Suprapubic skin (tissue), 4 donors: ENCODE measurements at regions not wholly inside any gene's neighbourhood (a gene's known extent, or its start where the extent isn't known, plus 50 kb on each side); places are given as distances from the start of the nearest gene placed in this dataset.

ENCODE experiments used
- DNase-seq, 2 donors: peaks; one replicate each; pipeline ENCODE4 v3.0.0-alpha.2; 2019; ENCODE audit warnings: low spot score in 2 of 2
- H3K27ac ChIP-seq: fragments of 200-600 bp; sonication (generic); one replicate; pipeline ENCODE4 v1.5.1; 2019
- H3K27me3 ChIP-seq: fragments of 200-600 bp; sonication (generic); one replicate; pipeline ENCODE4 v1.5.1; 2019
- H3K36me3 ChIP-seq: fragments of 200-600 bp; sonication (generic); one replicate; pipeline ENCODE4 v1.5.1; 2019
- H3K4me1 ChIP-seq: fragments of 200-600 bp; sonication (generic); one replicate; pipeline ENCODE4 v1.5.1; 2019
- H3K4me3 ChIP-seq: fragments of 200-600 bp; sonication (generic); one replicate; pipeline ENCODE4 v1.5.1; 2019; ENCODE audit warnings: mild to moderate bottlenecking
- H3K9me3 ChIP-seq: fragments of 200-600 bp; sonication (generic); one replicate; pipeline ENCODE4 v1.5.1; 2019
- CTCF ChIP-seq, 2 donors: fragments of 200-600 bp in 1 of 2; fragments of 450-650 bp in 1 of 2; sonication (generic) in 1 of 2; IDR thresholded peaks; one replicate each; pipeline ENCODE4 v1.5.1; 2016 to 2019; ENCODE audit warnings: antibody characterized with exemption in 2 of 2, mild to moderate bottlenecking in 1 of 2, moderate library complexity in 1 of 2
- EP300 ChIP-seq: sonication (generic); formaldehyde crosslinking; IDR thresholded peaks from one replicate; pipeline ENCODE4 v1.6.1; 2017; ENCODE audit warnings: antibody characterized with exemption
- POLR2A ChIP-seq, 2 donors: fragments of 450-650 bp; IDR thresholded peaks; one replicate each; pipeline ENCODE4 v1.6.1; 2017; ENCODE audit warnings: antibody characterized with exemption in 2 of 2, mild to moderate bottlenecking in 2 of 2, moderate library complexity in 2 of 2
- POLR2AphosphoS5 ChIP-seq, 3 donors: sonication (generic); formaldehyde crosslinking; IDR thresholded peaks; one replicate each; pipeline ENCODE4 v1.6.1; 2017; ENCODE audit warnings: antibody characterized with exemption in 3 of 3
- WGBS: methylation state at CpG from one replicate; pipeline ENCODE4 v1.1.5; 2018; 5-methylcytosine and 5-hydroxymethylcytosine counted together

GRCh38 chr6:49087369-49087768, 375.7 kb downstream of the MMUT start:
- Histone ChIP-seq H3K4me1 (no peaks in the 10 kb centered on the region), H3K36me3 (no peaks in the 10 kb centered on the region), H3K27me3 (no peaks in the 10 kb centered on the region), H3K4me3 (no peak overlapping the region), H3K27ac (no peak overlapping the region), H3K9me3 (no peaks in the 10 kb centered on the region)
- TF ChIP-seq CTCF (IDR thresholded peaks at IDR 0.05) (no peak), POLR2AphosphoS5 (IDR thresholded peaks at IDR 0.05) (no peak), EP300 (no peak), POLR2A (IDR thresholded peaks at IDR 0.05) (no peak)
- 52% methylated on average over 3 of the region's 3 CpGs for WGBS
- DNase-seq, result no peak

DNA sequence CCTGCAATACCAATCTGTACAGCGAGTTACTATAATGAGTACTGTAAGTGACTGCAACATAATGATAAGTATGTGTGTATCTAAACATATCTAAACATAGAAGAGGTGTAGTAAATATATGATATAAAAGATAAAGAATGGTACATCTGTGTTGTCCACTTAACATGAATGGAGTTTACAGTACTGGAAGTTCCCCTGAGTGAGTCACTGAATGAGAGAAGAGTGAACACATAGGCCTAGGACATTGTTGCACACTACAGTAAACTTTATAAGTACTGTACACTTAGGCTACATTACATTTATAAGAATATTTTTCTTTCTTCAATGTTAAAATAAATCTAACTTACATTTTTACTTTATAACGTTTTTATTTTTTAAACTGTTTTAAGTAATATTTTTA, 380.4 kb downstream of the MMUT start:
- H3K4me3 ChIP-seq, result no peak overlapping the region
- H3K36me3 ChIP-seq, result no peaks in the 10 kb centered on the region
- no peak overlapping the region for H3K27ac ChIP-seq
- H3K4me1 ChIP-seq, result no peaks in the 10 kb centered on the region
- no peak for DNase-seq
- TF ChIP-seq CTCF (IDR thresholded peaks at IDR 0.05) (no peak), POLR2AphosphoS5 (IDR thresholded peaks at IDR 0.05) (no peak), EP300 (no peak), POLR2A (IDR thresholded peaks at IDR 0.05) (no peak)
- no peaks in the 10 kb centered on the region for H3K9me3 ChIP-seq
- WGBS, result 88% methylated on average over 2 of the region's 2 CpGs
- H3K27me3 ChIP-seq, result no peaks in the 10 kb centered on the region

- WGBS, result 94% methylated on average over 4 of the region's 4 CpGs
- H3K27me3 ChIP-seq, result no peaks in the 10 kb centered on the region
- H3K4me1 ChIP-seq, result no peaks in the 10 kb centered on the region
- H3K36me3 ChIP-seq, result no peaks in the 10 kb centered on the region
- no peak overlapping the region for H3K27ac ChIP-seq
- TF ChIP-seq POLR2AphosphoS5 (IDR thresholded peaks at IDR 0.05) (no peak), EP300 (no peak), POLR2A (IDR thresholded peaks at IDR 0.05) (no peak)
- H3K9me3 ChIP-seq, result no peaks in the 10 kb centered on the region
- DNase-seq, result no peak
- H3K4me3 ChIP-seq, result no peak overlapping the region
These were observed 390.0 kb downstream of the MMUT start for GRCh38 chr6:49072885-49073620.

DNA sequence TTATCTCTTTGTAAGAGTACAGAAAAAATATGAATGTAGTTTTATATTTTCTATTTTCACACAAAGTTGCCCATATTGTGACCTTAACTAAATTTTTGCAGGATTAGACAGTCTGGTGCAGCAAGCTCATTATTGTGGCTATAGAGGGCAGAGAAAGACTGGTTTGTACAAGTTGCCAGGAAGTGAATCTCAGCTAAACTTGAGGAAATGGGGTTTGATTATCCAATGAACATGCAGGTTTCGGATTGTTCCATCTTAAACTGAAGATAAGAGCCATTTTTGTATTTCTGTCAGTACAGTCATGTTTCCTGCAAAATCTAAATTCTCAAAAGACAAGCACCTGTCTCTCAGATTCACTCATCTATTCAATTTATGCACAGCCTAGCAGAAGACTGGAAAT, 390.9 kb downstream of the MMUT start:
- Histone ChIP-seq H3K4me3 (no peak overlapping the region), H3K27ac (no peak overlapping the region), H3K36me3 (no peaks in the 10 kb centered on the region), H3K4me1 (no peaks in the 10 kb centered on the region), H3K9me3 (no peaks in the 10 kb centered on the region), H3K27me3 (no peaks in the 10 kb centered on the region)
- no peak for DNase-seq
- TF ChIP-seq EP300 (no peak), POLR2A (IDR thresholded peaks at IDR 0.05) (no peak), POLR2AphosphoS5 (IDR thresholded peaks at IDR 0.05) (no peak), CTCF (IDR thresholded peaks at IDR 0.05) (no peak)
- WGBS, result 73% methylated on average over 1 of the region's 1 CpG

DNA sequence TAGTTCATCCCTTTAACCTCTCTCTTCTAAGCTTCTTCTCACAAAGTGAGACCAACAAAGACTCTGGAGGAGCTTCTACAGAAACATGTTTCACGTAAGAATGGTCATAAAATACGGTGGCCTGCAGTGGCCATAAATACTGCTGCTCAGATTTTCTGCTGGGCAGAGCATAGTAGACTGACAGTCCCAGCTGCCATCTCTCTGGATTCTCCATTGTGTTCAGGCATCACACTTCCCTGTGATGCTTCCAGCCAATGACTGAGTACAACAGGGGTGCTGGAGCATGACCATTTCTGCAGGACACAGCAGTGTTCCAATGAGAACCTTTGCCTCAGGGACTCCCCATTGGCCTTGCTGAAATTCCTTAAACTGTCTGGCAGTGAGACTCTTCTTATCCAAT, 392.6 kb downstream of the MMUT start:
- Histone ChIP-seq H3K4me1 (no peaks in the 10 kb centered on the region), H3K36me3 (no peaks in the 10 kb centered on the region), H3K4me3 (no peak overlapping the region), H3K9me3 (no peaks in the 10 kb centered on the region), H3K27me3 (no peaks in the 10 kb centered on the region), H3K27ac (no peak overlapping the region)
- DNase-seq, result no peak
- WGBS, result 84% methylated on average over 2 of the region's 2 CpGs
- TF ChIP-seq POLR2A (IDR thresholded peaks at IDR 0.05) (no peak), EP300 (no peak), POLR2AphosphoS5 (IDR thresholded peaks at IDR 0.05) (no peak), CTCF (IDR thresholded peaks at IDR 0.05) (no peak)

DNA sequence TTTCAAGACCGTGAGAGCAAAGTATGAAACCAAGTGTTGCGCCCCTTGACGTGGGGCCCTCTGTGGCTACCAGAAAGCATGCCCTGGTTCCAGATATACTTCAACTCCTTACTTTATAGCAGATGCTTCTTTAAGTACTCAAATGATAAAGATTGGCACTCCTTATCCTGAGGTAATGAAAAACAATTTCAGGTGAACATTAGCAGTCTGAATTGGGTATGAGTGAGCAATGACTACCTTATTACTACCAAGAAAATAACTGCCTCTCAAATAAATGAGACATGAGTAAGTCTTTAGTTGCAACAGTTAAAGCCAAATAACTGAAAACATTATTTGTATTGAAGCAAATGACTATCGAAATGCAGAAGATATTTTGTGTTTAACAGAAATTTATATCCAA, 408.7 kb downstream of the MMUT start:
- DNase-seq, result no peak
- Histone ChIP-seq H3K27me3 (no peaks in the 10 kb centered on the region), H3K27ac (no peak overlapping the region), H3K9me3 (no peaks in the 10 kb centered on the region), H3K36me3 (no peaks in the 10 kb centered on the region), H3K4me1 (no peaks in the 10 kb centered on the region), H3K4me3 (no peak overlapping the region)
- WGBS, result 87% methylated on average over 4 of the region's 4 CpGs
- TF ChIP-seq CTCF (IDR thresholded peaks at IDR 0.05) (no peak), POLR2A (IDR thresholded peaks at IDR 0.05) (no peak), EP300 (no peak), POLR2AphosphoS5 (IDR thresholded peaks at IDR 0.05) (no peak)
